CD14-positive monocyte (primary cell): ENCODE measurements at regions not wholly inside any gene's neighbourhood (a gene's known extent, or its start where the extent isn't known, plus 50 kb on each side); places are given as distances from the start of the nearest gene placed in this dataset.

ENCODE experiments used
- DNase-seq, 3 donors: peaks; one replicate each; pipeline ENCODE4 v3.0.0-alpha.2; 2011 to 2022
- H2AFZ ChIP-seq: 2 replicates; pipeline ENCODE4 v1.6.0; 2012; ENCODE audit warnings: mild to moderate bottlenecking, low read depth, low read length, inconsistent platforms; ENCODE audit not compliant: insufficient read depth, poor library complexity, severe bottlenecking
- H3K27ac ChIP-seq, 2 donors: 1 replicate in 1 of 2; 2 replicates in 1 of 2; pipeline ENCODE4 v1.5.1; 2012 to 2013; ENCODE audit warnings: low read length in 2 of 2, control low read depth in 1 of 2, inconsistent platforms in 1 of 2, low read depth in 1 of 2, mild to moderate bottlenecking in 1 of 2
- H3K27me3 ChIP-seq, 2 donors: one replicate each; pipeline versions ENCODE4 v1.6.0 to v1.6.1; 2011 to 2013; ENCODE audit warnings: low read length in 2 of 2; ENCODE audit not compliant: control insufficient read depth in 2 of 2, insufficient read depth in 2 of 2
- H3K36me3 ChIP-seq, 2 donors: replicated peaks in 1 of 2; 1 replicate in 1 of 2; 2 replicates in 1 of 2; pipeline versions ENCODE4 v1.5.1 to v1.6.1; 2012 to 2013; ENCODE audit warnings: low read length in 2 of 2, control low read depth in 1 of 2, inconsistent platforms in 1 of 2, mild to moderate bottlenecking in 1 of 2; ENCODE audit not compliant: insufficient read depth in 2 of 2, control insufficient read depth in 1 of 2
- H3K4me1 ChIP-seq, 2 donors: 1 replicate in 1 of 2; 2 replicates in 1 of 2; pipeline versions ENCODE4 v1.5.1 to v1.6.1; 2012 to 2013; ENCODE audit warnings: low read length in 2 of 2, control low read depth in 1 of 2, inconsistent platforms in 1 of 2, mild to moderate bottlenecking in 1 of 2, moderate library complexity in 1 of 2; ENCODE audit not compliant: insufficient read depth in 2 of 2, control insufficient read depth in 1 of 2
- H3K4me2 ChIP-seq: replicated peaks from 2 replicates; pipeline ENCODE3; 2012; ENCODE audit warnings: low read length, moderate library complexity, mild to moderate bottlenecking; ENCODE audit not compliant: poor library complexity, severe bottlenecking; ENCODE audit errors: extremely low read depth
- H3K4me3 ChIP-seq, 3 experiments: fragments of 200-600 bp in 1 of 3; sonication (generic) in 1 of 3; replicated peaks in 1 of 3; 1 replicate in 2 of 3; 2 replicates in 1 of 3; pipeline ENCODE4 v1.5.1; 2011 to 2013; ENCODE audit warnings: low read length in 3 of 3, mild to moderate bottlenecking in 3 of 3, control low read depth in 2 of 3, low read depth in 2 of 3, inconsistent platforms in 1 of 3, moderate library complexity in 1 of 3
- H3K79me2 ChIP-seq: 2 replicates; pipeline ENCODE4 v1.6.0; 2012; ENCODE audit warnings: mild to moderate bottlenecking, control low read depth, inconsistent platforms, low read length, moderate library complexity; ENCODE audit not compliant: insufficient read depth
- H3K9ac ChIP-seq: 2 replicates; pipeline ENCODE4 v1.6.0; 2017; ENCODE audit warnings: low read length, mild to moderate bottlenecking; ENCODE audit not compliant: insufficient read depth, poor library complexity, severe bottlenecking
- H3K9me3 ChIP-seq, 2 donors: replicated peaks in 1 of 2; 1 replicate in 1 of 2; 2 replicates in 1 of 2; pipeline versions ENCODE4 v1.5.1 to v1.6.1; 2012 to 2013; ENCODE audit warnings: low read length in 2 of 2, control low read depth in 1 of 2; ENCODE audit not compliant: control insufficient read depth in 1 of 2, insufficient read depth in 1 of 2
- H4K20me1 ChIP-seq: 2 replicates; pipeline ENCODE4 v1.6.0; 2012; ENCODE audit warnings: mild to moderate bottlenecking, low read length, control low read depth, moderate library complexity; ENCODE audit not compliant: insufficient read depth
- H3K27ac Mint-ChIP-seq, 7 donors: one replicate each; pipeline ENCODE4 v1.8.0; 2020; ENCODE audit warnings: mild to moderate bottlenecking in 7 of 7, mixed read lengths in 7 of 7, moderate library complexity in 6 of 7, inconsistent platforms in 2 of 7
- H3K27me3 Mint-ChIP-seq, 3 donors: one replicate each; pipeline ENCODE4 v1.8.0; 2021 to 2022; ENCODE audit warnings: low read depth in 3 of 3, mild to moderate bottlenecking in 3 of 3, mixed read lengths in 3 of 3, moderate library complexity in 3 of 3, inconsistent platforms in 1 of 3
- H3K36me3 Mint-ChIP-seq, 2 donors: one replicate each; pipeline ENCODE4 v1.8.0; 2020; ENCODE audit warnings: mixed read lengths in 2 of 2, inconsistent platforms in 1 of 2, mild to moderate bottlenecking in 1 of 2
- H3K4me1 Mint-ChIP-seq: one replicate; pipeline ENCODE4 v1.8.0; 2020; ENCODE audit warnings: mild to moderate bottlenecking, mixed read lengths
- H3K4me3 Mint-ChIP-seq, 2 donors: one replicate each; pipeline ENCODE4 v1.8.0; 2020; ENCODE audit warnings: mild to moderate bottlenecking in 2 of 2, mixed read lengths in 2 of 2, moderate library complexity in 1 of 2
- H3K9me3 Mint-ChIP-seq, 7 donors: one replicate each; pipeline ENCODE4 v1.8.0; 2020 to 2022; ENCODE audit warnings: mixed read lengths in 7 of 7, mild to moderate bottlenecking in 6 of 7, moderate library complexity in 6 of 7, inconsistent platforms in 2 of 7
- WGBS: methylation state at CpG from one replicate; pipeline ENCODE4 v1.1.5; 2013; ENCODE audit warnings: missing lambda C conversion rate; ENCODE audit not compliant: insufficient coverage; 5-methylcytosine and 5-hydroxymethylcytosine counted together
- intact Hi-C, 2 donors: fragments of 100-400 bp; cut with micrococcal nuclease; formaldehyde crosslinking; loops; one replicate each; pipeline versions ENCODE4 v1.15.0 to v1.15.1; 2023
- TF ChIP-seq, protein P1 (sequence below): fragments of 200-600 bp; IDR thresholded peaks from one replicate; pipeline ENCODE4 v1.8.0; 2022; ENCODE audit warnings: antibody characterized with exemption, mild to moderate bottlenecking

DNA sequence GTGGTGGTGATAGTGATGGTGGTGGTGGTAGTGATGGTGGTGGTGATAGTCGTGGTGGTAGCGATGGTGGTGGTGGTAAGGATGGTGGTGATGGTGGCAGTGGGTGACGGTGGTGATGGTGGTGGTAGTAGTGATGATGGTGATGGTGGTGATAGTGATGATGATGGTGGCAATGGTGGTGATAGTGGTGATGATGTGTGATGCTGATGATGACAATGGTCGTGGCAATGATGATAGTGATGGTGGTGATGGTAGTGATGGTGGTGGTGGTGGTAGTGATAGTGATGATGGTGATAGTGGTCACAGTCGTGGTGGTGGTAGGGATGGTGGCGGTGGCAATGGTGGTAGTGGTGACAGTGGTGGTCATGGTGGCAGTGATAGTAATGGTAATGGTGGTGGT lies 243.9 kb upstream of the RAB6C start:
- Mint-ChIP-seq H3K27ac (no peak overlapping the region), H3K27me3 (no peaks in the 10 kb centered on the region), H3K4me3 (no peak overlapping the region), H3K4me1 (no peaks in the 10 kb centered on the region), H3K9me3 (peaks cover 0 to 3% (median 0%) of the 10 kb centered on the region in 7 donors), H3K36me3 (no peaks in the 10 kb centered on the region)
- no peaks in the 10 kb centered on the region for H3K79me2 ChIP-seq
- no peaks in the 10 kb centered on the region for H3K27me3 ChIP-seq
- no peaks in the 10 kb centered on the region for H3K36me3 ChIP-seq
- no peak for DNase-seq
- H3K4me2 ChIP-seq = no peak overlapping the region
- H3K27ac ChIP-seq = no peak overlapping the region
- H3K4me1 ChIP-seq = no peaks in the 10 kb centered on the region
- intact Hi-C loops = no loop called here
- no peaks in the 10 kb centered on the region for H4K20me1 ChIP-seq
- H3K9ac ChIP-seq = no peak overlapping the region
- TF ChIP-seq, protein P1, sequence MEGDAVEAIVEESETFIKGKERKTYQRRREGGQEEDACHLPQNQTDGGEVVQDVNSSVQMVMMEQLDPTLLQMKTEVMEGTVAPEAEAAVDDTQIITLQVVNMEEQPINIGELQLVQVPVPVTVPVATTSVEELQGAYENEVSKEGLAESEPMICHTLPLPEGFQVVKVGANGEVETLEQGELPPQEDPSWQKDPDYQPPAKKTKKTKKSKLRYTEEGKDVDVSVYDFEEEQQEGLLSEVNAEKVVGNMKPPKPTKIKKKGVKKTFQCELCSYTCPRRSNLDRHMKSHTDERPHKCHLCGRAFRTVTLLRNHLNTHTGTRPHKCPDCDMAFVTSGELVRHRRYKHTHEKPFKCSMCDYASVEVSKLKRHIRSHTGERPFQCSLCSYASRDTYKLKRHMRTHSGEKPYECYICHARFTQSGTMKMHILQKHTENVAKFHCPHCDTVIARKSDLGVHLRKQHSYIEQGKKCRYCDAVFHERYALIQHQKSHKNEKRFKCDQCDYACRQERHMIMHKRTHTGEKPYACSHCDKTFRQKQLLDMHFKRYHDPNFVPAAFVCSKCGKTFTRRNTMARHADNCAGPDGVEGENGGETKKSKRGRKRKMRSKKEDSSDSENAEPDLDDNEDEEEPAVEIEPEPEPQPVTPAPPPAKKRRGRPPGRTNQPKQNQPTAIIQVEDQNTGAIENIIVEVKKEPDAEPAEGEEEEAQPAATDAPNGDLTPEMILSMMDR = no peak
- H3K4me3 ChIP-seq = no peak overlapping the region
- H2AFZ ChIP-seq = no peak overlapping the region
- 96% methylated on average over 5 of the region's 6 CpGs for WGBS
- no peaks in the 10 kb centered on the region for H3K9me3 ChIP-seq

DNA sequence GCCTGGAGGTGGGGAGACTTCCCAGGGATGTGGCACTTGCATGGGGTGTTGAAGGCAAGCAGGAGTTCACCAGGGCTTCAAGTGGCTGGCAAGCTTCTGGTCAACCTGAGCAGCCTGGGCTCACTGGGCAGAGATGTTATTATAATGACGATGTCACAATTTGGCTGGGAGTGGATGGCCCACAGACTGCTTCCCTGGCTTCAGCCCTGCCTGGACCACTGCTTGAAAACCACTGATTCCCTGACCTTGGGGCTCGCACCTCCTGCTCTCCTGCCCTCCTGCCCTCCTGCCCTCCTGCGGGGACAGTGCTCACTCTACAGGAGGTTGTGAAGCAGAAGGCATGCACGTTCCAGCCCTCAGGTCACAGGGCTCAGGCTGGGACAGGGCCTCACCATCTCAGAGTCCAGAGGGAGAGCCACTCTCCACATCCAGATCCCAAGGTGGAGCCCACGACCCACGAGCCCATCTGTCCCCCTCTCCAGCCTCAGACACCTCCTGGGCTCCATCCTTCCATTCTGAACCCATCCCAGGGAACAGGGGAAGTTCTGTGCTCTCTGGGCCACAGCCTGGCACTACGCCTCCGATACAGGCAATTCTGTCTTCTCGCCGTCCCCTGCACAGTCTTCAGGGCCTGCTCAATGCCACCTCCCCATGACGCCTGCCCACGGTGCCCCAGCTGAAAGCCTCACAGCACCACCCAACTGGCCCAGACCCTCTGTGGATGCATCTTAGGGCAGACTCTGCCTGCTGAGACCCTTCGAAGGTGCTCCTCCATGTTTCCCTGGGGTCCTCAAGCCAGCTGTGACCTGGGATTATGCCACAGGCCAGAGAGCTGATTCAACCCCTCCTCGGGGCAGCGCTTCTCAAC lies 241.6 kb upstream of the RAB6C start:
- intact Hi-C loops = no loop called here

More for the DNA sequence above, 241.6 kb upstream of the RAB6C start:
- peaks cover 0 to 3% (median 0%) of the 10 kb centered on the region in 7 donors for H3K9me3 Mint-ChIP-seq
- Histone ChIP-seq H3K4me1 (no peaks in the 10 kb centered on the region), H3K4me2 (no peak overlapping the region), H3K27me3 (no peaks in the 10 kb centered on the region), H3K36me3 (no peaks in the 10 kb centered on the region), H4K20me1 (no peaks in the 10 kb centered on the region), H3K27ac (no peak overlapping the region), H3K79me2 (no peaks in the 10 kb centered on the region), H3K4me3 (no peak overlapping the region), H3K9me3 (no peaks in the 10 kb centered on the region), H3K9ac (no peak overlapping the region), H2AFZ (no peak overlapping the region)
- peaks cover 0 to 1% (median 0%) of the 10 kb centered on the region in 3 donors for H3K27me3 Mint-ChIP-seq
- 90% methylated on average over 13 of the region's 15 CpGs for WGBS
- peak overlapping the region in 1 of 7 donors; percentile 63 for H3K27ac Mint-ChIP-seq
- no peaks in the 10 kb centered on the region for H3K4me1 Mint-ChIP-seq
- H3K4me3 Mint-ChIP-seq = no peak overlapping the region
- no peak for DNase-seq
- TF ChIP-seq, protein P1 = no peak
- H3K36me3 Mint-ChIP-seq = no peaks in the 10 kb centered on the region
